ENCODE measurements at regions not wholly inside any gene's neighbourhood (a gene's known extent, or its start where the extent isn't known, plus 50 kb on each side); places are given as distances from the start of the nearest gene placed in this dataset.

- no peak for DNase-seq (ENCODE audit: low spot score in 2 of 2)
- Histone ChIP-seq H3K36me3 (no peaks in the 10 kb centered on the region), H3K4me1 (peaks cover 8% of the 10 kb centered on the region), H3K27me3 (peaks cover 14% of the 10 kb centered on the region), H3K4me3 (no peak overlapping the region), H3K9me3 (no peaks in the 10 kb centered on the region), H3K27ac (no peak overlapping the region)
- WGBS = 28% methylated on average over 1 of the region's 2 CpGs
- no peak for TF ChIP-seq CTCF (IDR thresholded peaks at IDR 0.05)
- TF ChIP-seq POLR2AphosphoS5 (IDR thresholded peaks at IDR 0.05) = no peak
- TF ChIP-seq POLR2A (IDR thresholded peaks at IDR 0.05) = no peak
- no peak for TF ChIP-seq EP300 (IDR thresholded peaks at IDR 0.05)
These were observed 485.3 kb upstream of the SMIM21 start for GRCh38 chr18:75912829-75913228.

GRCh38 chr18:75904416-75904815 is 476.9 kb upstream of the SMIM21 start:
- Histone ChIP-seq H3K27ac (no peak overlapping the region), H3K36me3 (no peaks in the 10 kb centered on the region), H3K4me1 (no peaks in the 10 kb centered on the region), H3K27me3 (no peaks in the 10 kb centered on the region), H3K9me3 (no peaks in the 10 kb centered on the region), H3K4me3 (no peak overlapping the region)
- DNase-seq (ENCODE audit: low spot score in 2 of 2) = no peak
- 97% methylated on average over 15 of the region's 15 CpGs for WGBS
- TF ChIP-seq CTCF (IDR thresholded peaks at IDR 0.05) = no peak
- no peak for TF ChIP-seq POLR2AphosphoS5 (IDR thresholded peaks at IDR 0.05)
- TF ChIP-seq EP300 (IDR thresholded peaks at IDR 0.05) = no peak
- no peak for TF ChIP-seq POLR2A (IDR thresholded peaks at IDR 0.05)

- no peak overlapping the region for H3K27ac ChIP-seq
- TF ChIP-seq CTCF (IDR thresholded peaks at IDR 0.05) = no peak
- WGBS = 30% methylated on average over 4 of the region's 4 CpGs
- DNase-seq (ENCODE audit: low spot score in 2 of 2) = no peak
- no peak overlapping the region for H3K4me3 ChIP-seq
- no peaks in the 10 kb centered on the region for H3K9me3 ChIP-seq
- H3K36me3 ChIP-seq = no peaks in the 10 kb centered on the region
- no peaks in the 10 kb centered on the region for H3K4me1 ChIP-seq
- H3K27me3 ChIP-seq = no peaks in the 10 kb centered on the region
These were observed 471.1 kb upstream of the SMIM21 start for GRCh38 chr18:75898651-75899050.

- no peaks in the 10 kb centered on the region for H3K27me3 ChIP-seq
- no peak for DNase-seq (ENCODE audit: low spot score in 2 of 2)
- no peak overlapping the region for H3K27ac ChIP-seq
- WGBS = 90% methylated on average over 7 of the region's 7 CpGs
- H3K36me3 ChIP-seq = no peaks in the 10 kb centered on the region
- no peaks in the 10 kb centered on the region for H3K4me1 ChIP-seq
- H3K9me3 ChIP-seq = no peaks in the 10 kb centered on the region
- no peak overlapping the region for H3K4me3 ChIP-seq
- TF ChIP-seq POLR2A (IDR thresholded peaks at IDR 0.05) (no peak), EP300 (IDR thresholded peaks at IDR 0.05) (no peak), CTCF (IDR thresholded peaks at IDR 0.05) (no peak), POLR2AphosphoS5 (IDR thresholded peaks at IDR 0.05) (no peak)
These were observed 469.9 kb upstream of the SMIM21 start for GRCh38 chr18:75897386-75897785.

- no peak for TF ChIP-seq POLR2AphosphoS5 (IDR thresholded peaks at IDR 0.05)
- TF ChIP-seq EP300 (IDR thresholded peaks at IDR 0.05) = no peak
- TF ChIP-seq CTCF (IDR thresholded peaks at IDR 0.05) = no peak
- TF ChIP-seq POLR2A (IDR thresholded peaks at IDR 0.05) = no peak
- Histone ChIP-seq H3K4me3 (no peak overlapping the region), H3K27me3 (no peaks in the 10 kb centered on the region), H3K9me3 (no peaks in the 10 kb centered on the region), H3K4me1 (no peaks in the 10 kb centered on the region), H3K27ac (no peak overlapping the region), H3K36me3 (no peaks in the 10 kb centered on the region)
- no peak for DNase-seq (ENCODE audit: low spot score in 2 of 2)
- 23% methylated on average over 5 of the region's 5 CpGs for WGBS
These were observed 469.4 kb upstream of the SMIM21 start for GRCh38 chr18:75896865-75897264.

Data from suprapubic skin (tissue), 4 donors.